PC-3 (cell line): ENCODE measurements at regions not wholly inside any gene's neighbourhood (a gene's known extent, or its start where the extent isn't known, plus 50 kb on each side); places are given as distances from the start of the nearest gene placed in this dataset.

Experiments
- ATAC-seq: fragments of 200-7000 bp; cut with Tn5 transposase; 2 replicates; pipeline ENCODE4 v1.9.1; 2020; ENCODE audit warnings: mild to moderate bottlenecking, moderate library complexity
- BruUV-seq: library from RNA; stranded (reverse); fragments of 400-500 nt; replicated peaks from 2 replicates; lab custom pipeline; 2021; lab: Mats Ljungman, UMichigan
- CTCF ChIA-PET: fragments of 300-600 bp; sonication (Branson Sonifier 250); formaldehyde crosslinking; loops from one replicate; lab custom pipeline; 2022; ENCODE audit warnings: antibody characterized with exemption; lab: Charles Lee
- POLR2A ChIA-PET: fragments of 300-600 bp; sonication (Branson Sonifier 250); formaldehyde crosslinking; loops from one replicate; lab custom pipeline; 2022; ENCODE audit warnings: antibody characterized with exemption; ENCODE audit not compliant: unreplicated experiment; lab: Charles Lee
- DNase-seq: peaks from one replicate; pipeline ENCODE4 v3.0.0-alpha.2; 2015
- H2AFZ ChIP-seq: fragments of 300-600 bp; sonication (generic); 2 replicates; pipeline ENCODE4 v1.6.0; 2016; ENCODE audit warnings: antibody characterized with exemption, low read length
- H3F3A ChIP-seq: fragments of 300-600 bp; sonication (generic); one replicate; pipeline ENCODE4 v1.6.0; 2017; ENCODE audit warnings: antibody characterized with exemption, low read length, control low read depth, mild to moderate bottlenecking; ENCODE audit not compliant: unreplicated experiment
- H3K27ac ChIP-seq: fragments of 300-600 bp; sonication (generic); 2 replicates; pipeline ENCODE4 v1.5.1; 2016; ENCODE audit warnings: mild to moderate bottlenecking, low read length
- H3K27me3 ChIP-seq: fragments of 300-600 bp; sonication (generic); 2 replicates; pipeline ENCODE4 v1.6.1; 2016; ENCODE audit warnings: low read length, mixed read lengths
- H3K36me3 ChIP-seq: fragments of 300-600 bp; sonication (generic); 2 replicates; pipeline ENCODE4 v1.6.1; 2016; ENCODE audit warnings: low read depth, mixed run types, low read length, mixed read lengths
- H3K4me1 ChIP-seq: fragments of 300-600 bp; sonication (generic); 2 replicates; pipeline ENCODE4 v1.5.1; 2016; ENCODE audit warnings: low read length; ENCODE audit not compliant: insufficient read depth
- H3K4me2 ChIP-seq: fragments of 300-600 bp; sonication (generic); 2 replicates; pipeline ENCODE4 v1.6.0; 2016; ENCODE audit warnings: low read length
- H3K4me3 ChIP-seq: fragments of 300-600 bp; sonication (generic); 2 replicates; pipeline ENCODE4 v1.5.1; 2016; ENCODE audit warnings: mild to moderate bottlenecking, low read length, mixed read lengths
- H3K79me2 ChIP-seq: fragments of 300-600 bp; sonication (generic); 2 replicates; pipeline ENCODE4 v1.6.1; 2017; ENCODE audit warnings: low read length, mixed read lengths
- H3K9ac ChIP-seq: fragments of 300-600 bp; sonication (generic); 2 replicates; pipeline ENCODE4 v1.6.0; 2016; ENCODE audit warnings: mild to moderate bottlenecking, low read length
- H3K9me2 ChIP-seq: fragments of 300-600 bp; sonication (generic); replicated peaks from 2 replicates; pipeline ENCODE4 v1.6.1; 2016; ENCODE audit warnings: mixed run types, low read length, mixed read lengths
- H3K9me3 ChIP-seq: fragments of 300-600 bp; sonication (generic); 2 replicates; pipeline ENCODE4 v1.6.1; 2016; ENCODE audit warnings: low read length, mixed read lengths
- H4K20me1 ChIP-seq: fragments of 300-600 bp; sonication (generic); 2 replicates; pipeline ENCODE4 v1.6.1; 2016; ENCODE audit warnings: low read length, mixed read lengths
- EZH2 ChIP-seq: fragments of 300-600 bp; sonication (generic); IDR thresholded peaks from one replicate; pipeline ENCODE4 v1.6.1; 2017; ENCODE audit warnings: antibody characterized with exemption, mild to moderate bottlenecking, low read length; ENCODE audit not compliant: unreplicated experiment
- EZH2phosphoT487 ChIP-seq: fragments of 300-600 bp; sonication (generic); IDR thresholded peaks from 2 replicates; pipeline ENCODE4 v1.6.1; 2018; ENCODE audit warnings: mild to moderate bottlenecking, antibody characterized with exemption, low read length, borderline replicate concordance
- intact Hi-C: fragments of 100-400 bp; cut with micrococcal nuclease; formaldehyde crosslinking; loops from 2 replicates; pipeline ENCODE4 v1.9.0; 2023
- TF ChIP-seq, protein P1 (sequence below): fragments of 300-600 bp; sonication (generic); conservative IDR thresholded peaks from 2 replicates; pipeline ENCODE4 v1.5.1; 2017; ENCODE audit warnings: antibody characterized with exemption, low read depth, mild to moderate bottlenecking, low read length

GRCh38 chr7:156141941-156142340, 329.7 kb upstream of the SHH start:
- DNase-seq (no peak), ATAC-seq (no peak)
- Histone ChIP-seq H3F3A (no peaks in the 10 kb centered on the region), H3K27ac (no peak overlapping the region), H3K27me3 (peaks cover 61% of the 10 kb centered on the region), H3K79me2 (no peaks in the 10 kb centered on the region), H3K9me3 (no peaks in the 10 kb centered on the region), H3K9me2 (no peaks in the 10 kb centered on the region), H3K4me1 (no peaks in the 10 kb centered on the region), H4K20me1 (no peaks in the 10 kb centered on the region), H3K9ac (no peak overlapping the region), H3K4me3 (no peak overlapping the region), H3K4me2 (no peak overlapping the region), H2AFZ (no peak overlapping the region), H3K36me3 (no peaks in the 10 kb centered on the region)
- ChIA-PET CTCF (no interaction called here), POLR2A (no interaction called here)
- BruUV-seq, result no TSS peak
- TF ChIP-seq, protein P1, sequence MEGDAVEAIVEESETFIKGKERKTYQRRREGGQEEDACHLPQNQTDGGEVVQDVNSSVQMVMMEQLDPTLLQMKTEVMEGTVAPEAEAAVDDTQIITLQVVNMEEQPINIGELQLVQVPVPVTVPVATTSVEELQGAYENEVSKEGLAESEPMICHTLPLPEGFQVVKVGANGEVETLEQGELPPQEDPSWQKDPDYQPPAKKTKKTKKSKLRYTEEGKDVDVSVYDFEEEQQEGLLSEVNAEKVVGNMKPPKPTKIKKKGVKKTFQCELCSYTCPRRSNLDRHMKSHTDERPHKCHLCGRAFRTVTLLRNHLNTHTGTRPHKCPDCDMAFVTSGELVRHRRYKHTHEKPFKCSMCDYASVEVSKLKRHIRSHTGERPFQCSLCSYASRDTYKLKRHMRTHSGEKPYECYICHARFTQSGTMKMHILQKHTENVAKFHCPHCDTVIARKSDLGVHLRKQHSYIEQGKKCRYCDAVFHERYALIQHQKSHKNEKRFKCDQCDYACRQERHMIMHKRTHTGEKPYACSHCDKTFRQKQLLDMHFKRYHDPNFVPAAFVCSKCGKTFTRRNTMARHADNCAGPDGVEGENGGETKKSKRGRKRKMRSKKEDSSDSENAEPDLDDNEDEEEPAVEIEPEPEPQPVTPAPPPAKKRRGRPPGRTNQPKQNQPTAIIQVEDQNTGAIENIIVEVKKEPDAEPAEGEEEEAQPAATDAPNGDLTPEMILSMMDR, result no peak
- no peak for TF ChIP-seq EZH2
- no peak for TF ChIP-seq EZH2phosphoT487
- intact Hi-C loops, result no loop called here

- Histone ChIP-seq H2AFZ (no peak overlapping the region), H4K20me1 (no peaks in the 10 kb centered on the region), H3K9me2 (no peaks in the 10 kb centered on the region), H3K36me3 (no peaks in the 10 kb centered on the region), H3K27ac (no peak overlapping the region), H3K4me2 (no peak overlapping the region), H3K9me3 (no peaks in the 10 kb centered on the region), H3K4me3 (no peak overlapping the region), H3F3A (no peaks in the 10 kb centered on the region), H3K79me2 (no peaks in the 10 kb centered on the region), H3K27me3 (peaks cover 64% of the 10 kb centered on the region), H3K9ac (no peak overlapping the region), H3K4me1 (no peaks in the 10 kb centered on the region)
- no peak for DNase-seq
- POLR2A ChIA-PET, result interaction anchor here (0.7 kb wide), 1 partner anchor 1845 kb away, joined by 3 read pairs; no protein-coding TSS in a partner anchor
- CTCF ChIA-PET, result no interaction called here
- no peak for ATAC-seq
- no TSS peak for BruUV-seq
- intact Hi-C loops, result no loop called here
- TF ChIP-seq EZH2 (no peak), EZH2phosphoT487 (no peak)
- TF ChIP-seq, protein P1, result no peak
These were observed 328.6 kb upstream of the SHH start for GRCh38 chr7:156140896-156141295.

- H3F3A ChIP-seq, result no peaks in the 10 kb centered on the region
- H4K20me1 ChIP-seq, result no peaks in the 10 kb centered on the region
- H3K27me3 ChIP-seq, result peaks cover 61% of the 10 kb centered on the region
- H2AFZ ChIP-seq, result no peak overlapping the region
- no peak for ATAC-seq
- no peak for TF ChIP-seq EZH2phosphoT487
- no peak for TF ChIP-seq EZH2
- TF ChIP-seq, protein P1, result no peak
- POLR2A ChIA-PET, result no interaction called here
- H3K4me2 ChIP-seq, result no peak overlapping the region
- H3K79me2 ChIP-seq, result no peaks in the 10 kb centered on the region
- H3K9me3 ChIP-seq, result no peaks in the 10 kb centered on the region
- H3K9me2 ChIP-seq, result no peaks in the 10 kb centered on the region
- BruUV-seq, result no TSS peak
- CTCF ChIA-PET, result no interaction called here
- no peak overlapping the region for H3K27ac ChIP-seq
- no peak for DNase-seq
- H3K4me1 ChIP-seq, result no peaks in the 10 kb centered on the region
- H3K4me3 ChIP-seq, result no peak overlapping the region
- no peak overlapping the region for H3K9ac ChIP-seq
- intact Hi-C loops, result no loop called here
- no peaks in the 10 kb centered on the region for H3K36me3 ChIP-seq
These were observed 328.2 kb upstream of the SHH start for GRCh38 chr7:156140447-156140846.
